22Rv1 (cell line): ENCODE measurements at regions not wholly inside any gene's neighbourhood (a gene's known extent, or its start where the extent isn't known, plus 50 kb on each side); places are given as distances from the start of the nearest gene placed in this dataset.
A peak's percentile ranks its signal among the peaks of the same experiment; 100 is the strongest.
"Not testable (repeated sequence)": the region's sequence is repeated elsewhere in the genome, so short reads cannot be mapped to it uniquely, and the experiment has no call there.

Experiments
- H3K27ac ChIP-seq: fragments of 450-650 bp; 2 replicates; pipeline ENCODE4 v1.5.1; 2017
- ZFX ChIP-seq: fragments of 450-650 bp; IDR thresholded peaks from 2 replicates; pipeline ENCODE4 v1.6.1; 2017; ENCODE audit warnings: antibody characterized with exemption, borderline replicate concordance
- TF ChIP-seq, protein P1 (sequence below): fragments of 450-650 bp; IDR thresholded peaks from 2 replicates; pipeline ENCODE4 v1.5.1; 2017; ENCODE audit warnings: mild to moderate bottlenecking

DNA sequence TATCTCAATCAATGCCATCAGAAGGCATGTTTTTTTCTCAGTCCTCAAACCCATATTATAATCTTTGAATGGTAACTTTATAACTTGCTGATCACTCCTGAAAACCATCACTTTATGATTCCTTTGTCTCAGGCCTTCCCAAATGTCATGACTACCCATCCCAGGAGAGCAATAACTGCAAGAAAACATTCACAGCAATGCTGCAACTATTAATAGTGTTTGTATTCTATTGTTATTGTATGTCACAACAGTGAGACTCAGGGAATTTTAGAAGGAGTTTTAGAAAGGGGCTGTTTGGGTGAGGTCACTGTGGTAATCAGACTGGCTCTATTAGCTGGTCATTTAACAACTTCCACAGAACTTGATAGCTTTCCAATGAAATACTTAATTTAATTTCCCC is 301.4 kb upstream of the TBX18 start:
- TF ChIP-seq ZFX, result no peak
- no peak overlapping the region for H3K27ac ChIP-seq

DNA sequence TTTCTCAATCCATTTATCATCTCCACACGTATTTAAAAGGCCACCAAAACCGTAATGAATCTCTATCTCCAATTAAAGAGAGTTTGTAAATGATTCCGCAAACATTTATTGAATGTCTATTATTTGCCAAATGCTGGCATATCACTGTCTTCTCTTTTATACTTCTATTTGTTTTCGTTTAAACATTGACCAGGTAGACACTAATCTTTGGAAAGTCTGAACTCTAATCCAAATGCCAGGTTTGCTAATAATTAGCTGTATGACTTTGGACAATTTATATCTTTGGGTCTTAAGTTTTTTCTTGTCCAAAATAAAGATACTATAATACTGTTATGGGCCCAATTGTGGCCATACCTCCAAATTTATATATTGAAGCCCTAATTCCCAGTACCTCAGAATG is 299.2 kb upstream of the TBX18 start:
- H3K27ac ChIP-seq, result peak overlapping the region; percentile 77
- TF ChIP-seq, protein P1, sequence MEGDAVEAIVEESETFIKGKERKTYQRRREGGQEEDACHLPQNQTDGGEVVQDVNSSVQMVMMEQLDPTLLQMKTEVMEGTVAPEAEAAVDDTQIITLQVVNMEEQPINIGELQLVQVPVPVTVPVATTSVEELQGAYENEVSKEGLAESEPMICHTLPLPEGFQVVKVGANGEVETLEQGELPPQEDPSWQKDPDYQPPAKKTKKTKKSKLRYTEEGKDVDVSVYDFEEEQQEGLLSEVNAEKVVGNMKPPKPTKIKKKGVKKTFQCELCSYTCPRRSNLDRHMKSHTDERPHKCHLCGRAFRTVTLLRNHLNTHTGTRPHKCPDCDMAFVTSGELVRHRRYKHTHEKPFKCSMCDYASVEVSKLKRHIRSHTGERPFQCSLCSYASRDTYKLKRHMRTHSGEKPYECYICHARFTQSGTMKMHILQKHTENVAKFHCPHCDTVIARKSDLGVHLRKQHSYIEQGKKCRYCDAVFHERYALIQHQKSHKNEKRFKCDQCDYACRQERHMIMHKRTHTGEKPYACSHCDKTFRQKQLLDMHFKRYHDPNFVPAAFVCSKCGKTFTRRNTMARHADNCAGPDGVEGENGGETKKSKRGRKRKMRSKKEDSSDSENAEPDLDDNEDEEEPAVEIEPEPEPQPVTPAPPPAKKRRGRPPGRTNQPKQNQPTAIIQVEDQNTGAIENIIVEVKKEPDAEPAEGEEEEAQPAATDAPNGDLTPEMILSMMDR, result no peak
- no peak for TF ChIP-seq ZFX

DNA sequence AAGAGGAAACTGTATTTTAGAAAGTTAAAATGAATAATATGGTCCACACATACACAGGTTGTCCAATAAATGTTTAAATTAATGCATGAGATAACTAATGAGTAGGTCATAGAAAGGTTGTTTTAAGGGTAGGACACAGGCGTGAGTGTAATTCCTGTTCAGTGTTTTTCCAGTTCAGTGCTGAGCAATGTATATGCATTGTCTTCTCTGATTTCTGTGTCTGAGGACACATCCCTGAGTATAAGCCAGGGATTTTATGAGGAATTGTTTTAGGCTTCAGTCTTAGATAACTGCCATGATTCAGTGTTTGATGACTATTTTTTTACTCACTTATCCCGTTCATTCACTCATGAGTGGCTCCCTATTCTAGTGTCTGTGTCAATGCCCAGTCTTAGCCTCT is 298.5 kb upstream of the TBX18 start:
- no peak for TF ChIP-seq ZFX
- TF ChIP-seq, protein P1, result no peak
- peak overlapping the region; percentile 77 for H3K27ac ChIP-seq

DNA sequence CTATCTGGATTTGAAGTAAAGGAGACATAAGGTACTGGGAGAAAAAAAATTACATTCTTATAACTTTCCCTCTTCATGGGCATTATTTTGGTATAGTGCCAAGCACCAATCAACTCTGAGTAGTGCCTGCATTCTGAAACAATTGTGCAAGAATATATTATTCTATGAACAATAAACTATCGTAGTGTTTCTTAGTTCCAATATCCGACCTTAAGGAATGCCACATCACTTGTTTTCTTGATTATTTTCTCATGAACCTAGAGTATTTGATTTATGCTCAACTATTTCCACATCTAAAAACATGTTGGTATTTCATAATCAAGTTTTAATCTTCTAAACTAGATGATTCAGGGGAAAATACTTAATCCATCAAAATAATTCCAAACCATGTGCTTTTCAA is 294.4 kb upstream of the TBX18 start:
- H3K27ac ChIP-seq, result no peak overlapping the region
- no peak for TF ChIP-seq ZFX
- TF ChIP-seq, protein P1, result no peak

DNA sequence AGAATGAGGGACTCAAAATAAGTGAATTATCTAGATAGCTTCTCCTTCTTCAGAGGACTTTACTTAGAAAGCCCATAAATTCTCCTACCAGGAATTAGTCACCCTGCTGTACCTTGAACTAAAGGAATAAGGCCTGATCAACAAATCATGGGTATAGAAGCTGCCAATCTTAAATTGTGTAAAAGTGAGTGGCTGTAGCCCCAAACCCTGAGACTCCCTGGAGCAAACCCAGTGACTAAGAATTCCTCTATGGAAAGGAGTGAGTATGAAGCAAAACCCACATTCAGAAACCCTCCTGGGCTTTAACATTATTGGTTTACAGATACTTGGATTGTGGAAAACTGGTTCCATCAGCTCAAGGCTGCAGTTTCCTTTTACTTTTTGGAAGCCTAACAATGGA is 285.8 kb upstream of the TBX18 start:
- no peak overlapping the region for H3K27ac ChIP-seq
- no peak for TF ChIP-seq ZFX
- TF ChIP-seq, protein P1, result no peak

DNA sequence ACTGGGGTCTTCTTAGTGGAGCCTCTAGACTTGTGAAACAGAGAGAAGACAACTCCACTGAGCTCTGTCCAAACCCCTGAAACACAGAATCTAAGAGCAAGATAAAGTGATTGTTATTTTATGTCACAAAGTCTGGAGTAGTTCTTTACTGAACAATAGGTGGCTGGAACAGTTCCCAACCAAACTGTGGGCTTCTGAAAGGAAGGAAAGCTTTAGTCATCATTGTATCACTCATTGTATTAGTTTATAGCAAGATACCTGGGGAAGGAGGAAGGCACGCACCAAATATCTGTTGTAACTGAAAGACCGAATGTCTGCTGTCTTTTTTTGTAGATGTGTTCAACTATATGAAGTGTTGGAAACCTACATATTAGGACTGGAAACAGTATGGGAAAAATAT is 284.9 kb upstream of the TBX18 start:
- no peak overlapping the region for H3K27ac ChIP-seq
- TF ChIP-seq ZFX, result no peak
- TF ChIP-seq, protein P1, result no peak

DNA sequence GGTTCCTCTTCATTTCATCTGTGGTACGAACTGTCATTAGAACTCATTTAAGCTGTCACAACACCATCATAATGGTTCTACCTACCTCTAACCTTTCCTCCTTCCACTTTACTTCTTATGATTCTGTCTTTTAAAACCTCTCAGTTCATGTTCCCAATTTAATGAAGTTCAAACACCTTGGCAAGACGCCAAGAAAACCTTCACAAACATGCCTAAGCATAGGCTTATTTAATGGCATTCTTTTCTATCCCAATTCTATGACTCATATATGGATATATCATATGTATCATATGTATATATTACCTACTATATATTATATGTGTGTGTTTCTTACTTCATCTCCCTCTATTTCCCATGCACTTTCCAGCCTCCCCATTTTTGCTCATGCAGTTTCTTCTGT is 283.4 kb upstream of the TBX18 start:
- TF ChIP-seq, protein P1, result no peak
- no peak for TF ChIP-seq ZFX
- H3K27ac ChIP-seq, result no peak overlapping the region

DNA sequence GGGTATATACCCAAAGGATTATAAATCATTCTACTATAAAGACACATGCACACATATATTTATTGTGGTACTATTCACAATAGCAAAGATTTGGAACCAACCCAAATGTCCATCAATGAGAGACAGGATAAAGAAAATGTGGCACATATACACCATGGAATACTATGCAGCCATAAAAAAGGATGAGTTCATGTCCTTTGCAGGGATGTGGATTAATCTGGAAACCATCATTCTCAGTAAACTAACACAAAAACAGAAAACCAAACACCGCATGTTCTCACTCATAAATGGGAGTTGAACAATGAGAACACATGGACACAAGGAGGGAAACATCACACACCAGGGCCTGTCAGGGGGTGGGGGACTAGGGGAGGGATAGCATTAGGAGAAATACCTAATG is 281.4 kb upstream of the TBX18 start:
- H3K27ac ChIP-seq, result not testable (repeated sequence)
